Stimulated activated memory B cell treated with anti-CD40 and anti-IgM and Interleukin-4, amounts not matched to agents 10 μg/mL and 1 μg/mL and 100 μg/mL, for 72 hours (primary cell): ENCODE measurements at regions not wholly inside any gene's neighbourhood (a gene's known extent, or its start where the extent isn't known, plus 50 kb on each side); places are given as distances from the start of the nearest gene placed in this dataset.
"Not testable (repeated sequence)": the region's sequence is repeated elsewhere in the genome, so short reads cannot be mapped to it uniquely, and the experiment has no call there.

Experiments used
- ATAC-seq: fragments of 150-1000 bp; cut with Tn5 transposase; 2 replicates; pipeline ENCODE4 v1.10.0; 2021
- H3K27ac Mint-ChIP-seq: one replicate; pipeline ENCODE4 v1.8.0; 2022; ENCODE audit warnings: mild to moderate bottlenecking, mixed read lengths
- H3K27me3 Mint-ChIP-seq: one replicate; pipeline ENCODE4 v1.8.0; 2022; ENCODE audit warnings: mixed read lengths
- H3K36me3 Mint-ChIP-seq: one replicate; pipeline ENCODE4 v1.8.0; 2022; ENCODE audit warnings: mixed read lengths
- H3K4me1 Mint-ChIP-seq: one replicate; pipeline ENCODE4 v1.8.0; 2022; ENCODE audit warnings: mixed read lengths
- H3K4me3 Mint-ChIP-seq: one replicate; pipeline ENCODE4 v1.8.0; 2022; ENCODE audit warnings: mild to moderate bottlenecking, moderate library complexity, mixed read lengths
- H3K9me3 Mint-ChIP-seq: one replicate; pipeline ENCODE4 v1.8.0; 2022; ENCODE audit warnings: mixed read lengths

DNA sequence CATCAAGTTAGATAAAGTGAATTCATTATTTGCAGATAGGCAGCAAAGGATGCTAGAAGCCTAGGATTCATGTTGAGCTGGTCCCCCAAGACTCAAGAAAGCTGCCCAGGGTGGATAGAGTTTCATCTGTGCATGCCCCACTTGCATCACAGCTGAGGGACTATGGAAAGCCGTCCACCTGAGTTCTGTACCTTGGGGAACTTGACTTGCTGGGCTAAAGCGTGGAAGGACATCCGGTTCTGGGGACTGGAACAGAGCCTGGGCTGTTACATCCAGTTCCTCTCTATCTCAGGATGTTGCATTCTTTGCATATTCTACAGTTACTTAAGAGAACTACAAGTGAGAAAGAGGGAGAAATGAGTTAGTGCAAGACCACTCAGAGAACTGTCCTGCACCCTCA lies 458.4 kb downstream of the SHISA9 start:
- peaks cover 9% of the 10 kb centered on the region for H3K9me3 Mint-ChIP-seq
- no peak overlapping the region for H3K4me3 Mint-ChIP-seq
- ATAC-seq: no peak
- no peaks in the 10 kb centered on the region for H3K4me1 Mint-ChIP-seq
- H3K27me3 Mint-ChIP-seq: no peaks in the 10 kb centered on the region
- no peak overlapping the region for H3K27ac Mint-ChIP-seq
- H3K36me3 Mint-ChIP-seq: no peaks in the 10 kb centered on the region

DNA sequence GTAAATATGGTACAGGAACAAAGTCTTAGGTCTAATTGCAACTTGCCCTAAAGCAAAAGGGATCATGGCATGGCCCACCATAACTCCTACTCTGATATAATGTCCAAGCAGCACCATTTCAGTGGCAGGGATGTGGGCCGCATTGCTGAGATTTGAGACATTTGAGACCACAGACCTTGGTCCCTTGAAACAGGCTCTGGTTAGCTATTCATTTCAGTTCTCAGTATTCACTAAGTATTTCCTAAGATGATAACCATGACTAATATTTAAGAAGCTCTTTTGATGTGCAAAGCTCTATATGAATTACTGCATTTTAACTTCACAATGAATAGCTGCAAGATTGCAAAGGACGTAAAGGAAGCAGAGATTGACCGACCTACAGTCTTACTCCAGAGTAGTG lies 471.0 kb downstream of the SHISA9 start:
- H3K4me1 Mint-ChIP-seq: no peaks in the 10 kb centered on the region
- no peaks in the 10 kb centered on the region for H3K27me3 Mint-ChIP-seq
- peaks cover 6% of the 10 kb centered on the region for H3K9me3 Mint-ChIP-seq
- no peak overlapping the region for H3K4me3 Mint-ChIP-seq
- ATAC-seq: no peak
- no peaks in the 10 kb centered on the region for H3K36me3 Mint-ChIP-seq
- H3K27ac Mint-ChIP-seq: no peak overlapping the region

DNA sequence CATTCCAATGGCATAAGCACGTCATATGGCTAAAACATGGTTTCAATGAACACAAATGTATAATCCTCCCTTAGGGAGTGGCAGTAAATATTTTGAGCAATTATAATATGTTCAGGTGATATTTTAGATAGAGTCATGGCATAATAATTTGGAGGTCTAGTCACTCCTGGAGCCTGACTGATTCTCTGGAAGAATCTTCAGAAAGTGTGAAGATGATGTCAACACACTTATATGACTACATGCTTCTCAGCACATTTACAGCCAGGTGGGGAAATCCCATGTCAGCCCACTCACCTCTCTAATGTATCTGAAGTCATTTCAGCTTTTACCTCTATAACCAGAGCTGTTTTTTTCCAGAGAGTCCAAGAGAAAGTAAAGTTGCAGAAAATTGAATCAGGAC lies 474.8 kb downstream of the SHISA9 start:
- no peak for ATAC-seq

DNA sequence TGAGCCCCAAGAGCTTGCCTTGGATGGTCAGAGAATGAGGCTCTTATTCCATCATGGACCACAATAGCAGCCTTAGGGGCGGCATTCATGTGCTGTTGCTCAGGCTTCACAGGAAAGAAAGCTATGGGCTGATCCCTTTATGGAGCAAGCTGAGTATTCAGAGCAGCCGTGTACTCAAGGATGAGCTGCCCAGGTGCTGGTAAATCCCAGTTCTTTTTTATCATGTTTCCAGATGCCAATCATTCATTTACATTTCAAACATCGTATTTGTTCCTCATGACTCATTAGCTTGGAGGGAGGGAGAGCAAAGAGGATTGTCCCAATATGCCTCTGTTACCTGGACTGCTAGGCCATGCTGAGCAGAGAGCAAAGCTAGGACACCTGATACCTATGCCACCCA lies 475.7 kb downstream of the SHISA9 start:
- no peak for ATAC-seq
- Mint-ChIP-seq H3K36me3 (no peaks in the 10 kb centered on the region), H3K9me3 (peaks cover 10% of the 10 kb centered on the region), H3K4me3 (no peak overlapping the region), H3K27me3 (no peaks in the 10 kb centered on the region), H3K27ac (no peak overlapping the region), H3K4me1 (no peaks in the 10 kb centered on the region)

More for the DNA sequence above, 474.8 kb downstream of the SHISA9 start:
- H3K27ac Mint-ChIP-seq: no peak overlapping the region
- H3K4me1 Mint-ChIP-seq: no peaks in the 10 kb centered on the region
- no peak overlapping the region for H3K4me3 Mint-ChIP-seq
- H3K27me3 Mint-ChIP-seq: no peaks in the 10 kb centered on the region
- peaks cover 10% of the 10 kb centered on the region for H3K9me3 Mint-ChIP-seq
- no peaks in the 10 kb centered on the region for H3K36me3 Mint-ChIP-seq

DNA sequence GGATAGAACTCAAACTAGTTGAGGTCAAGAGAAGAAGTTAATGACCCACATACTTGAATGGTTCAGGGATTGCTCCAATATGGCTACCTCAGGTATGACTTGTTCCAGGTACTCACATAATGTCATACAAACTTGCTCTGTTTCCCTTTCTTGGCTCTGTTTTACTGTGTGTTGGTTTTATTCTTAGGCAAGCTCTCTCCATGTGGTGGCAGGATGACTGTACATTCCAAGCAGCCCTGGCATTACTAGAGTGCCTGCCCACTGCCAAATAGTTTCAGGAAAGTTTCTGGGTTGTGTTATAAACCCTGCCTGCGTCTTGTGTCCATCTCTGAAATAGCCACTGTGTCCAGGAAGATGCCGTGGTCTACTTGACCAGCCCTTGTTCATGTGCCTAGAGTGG lies 476.8 kb downstream of the SHISA9 start:
- Mint-ChIP-seq H3K4me1 (no peaks in the 10 kb centered on the region), H3K9me3 (peaks cover 13% of the 10 kb centered on the region), H3K27ac (no peak overlapping the region), H3K4me3 (no peak overlapping the region), H3K36me3 (no peaks in the 10 kb centered on the region), H3K27me3 (no peaks in the 10 kb centered on the region)
- no peak for ATAC-seq

DNA sequence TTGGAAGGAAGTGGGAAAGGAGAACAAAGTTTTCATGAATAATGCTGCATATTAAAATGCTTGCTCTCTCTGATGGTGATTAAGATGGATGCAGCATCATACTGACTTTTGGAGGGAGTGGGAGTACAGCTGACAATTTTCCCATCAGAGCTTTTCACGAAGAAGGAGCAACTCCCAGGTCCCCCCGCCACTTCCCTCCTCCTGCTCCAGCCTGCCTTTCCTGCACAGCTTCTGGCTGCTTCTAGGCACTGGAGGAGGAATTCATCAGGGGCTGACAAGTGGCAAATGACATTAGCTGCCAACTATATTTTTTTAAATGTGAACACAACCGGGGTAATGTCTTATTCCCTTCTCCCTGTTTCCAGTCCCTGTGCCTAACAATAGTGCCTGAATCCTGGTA lies 477.9 kb downstream of the SHISA9 start:
- no peaks in the 10 kb centered on the region for H3K36me3 Mint-ChIP-seq
- no peak overlapping the region for H3K4me3 Mint-ChIP-seq
- no peak overlapping the region for H3K27ac Mint-ChIP-seq
- ATAC-seq: no peak
- no peaks in the 10 kb centered on the region for H3K27me3 Mint-ChIP-seq
- H3K9me3 Mint-ChIP-seq: peaks cover 17% of the 10 kb centered on the region
- H3K4me1 Mint-ChIP-seq: no peaks in the 10 kb centered on the region

DNA sequence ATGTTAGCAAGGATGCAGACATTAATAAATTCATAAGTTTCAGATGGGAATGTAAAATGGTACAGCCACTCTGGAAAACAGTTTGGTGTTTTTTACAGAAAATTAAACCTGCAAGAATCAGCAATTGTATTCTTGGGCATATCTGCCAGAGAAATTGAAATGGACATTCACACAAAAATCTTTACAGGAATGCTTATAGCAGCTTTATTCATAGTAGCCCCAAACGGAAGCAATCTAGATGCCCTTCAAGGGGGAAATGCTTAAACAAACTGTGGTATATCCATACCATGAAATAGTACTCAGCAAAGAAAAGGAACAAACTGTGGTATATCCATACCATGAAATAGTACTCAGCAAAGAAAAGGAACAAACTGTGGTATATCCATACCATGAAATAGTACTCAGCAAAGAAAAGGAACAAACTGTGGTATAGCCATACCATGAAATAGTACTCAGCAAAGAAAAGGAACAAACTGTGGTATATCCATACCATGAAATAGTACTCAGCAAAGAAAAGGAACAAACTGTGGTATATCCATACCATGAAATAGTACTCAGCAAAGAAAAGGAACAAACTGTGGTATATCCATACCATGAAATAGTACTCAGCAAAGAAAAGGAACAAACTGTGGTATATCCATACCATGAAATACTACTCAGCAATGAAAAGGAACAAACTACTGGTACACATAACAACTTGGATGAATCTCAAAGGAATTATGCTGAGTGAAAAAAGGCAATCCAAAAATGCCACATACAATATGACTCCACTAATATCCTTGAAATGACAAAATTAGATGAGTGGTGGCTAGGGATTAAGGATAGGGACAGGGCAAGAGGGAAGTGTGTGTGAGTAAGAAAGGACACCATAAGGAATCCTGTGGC lies 484.0 kb downstream of the SHISA9 start:
- H3K27ac Mint-ChIP-seq, H3K4me3 Mint-ChIP-seq, H3K4me1 Mint-ChIP-seq, H3K36me3 Mint-ChIP-seq, ATAC-seq, H3K27me3 Mint-ChIP-seq: not testable (repeated sequence)
- peaks cover 22% of the 10 kb centered on the region for H3K9me3 Mint-ChIP-seq

DNA sequence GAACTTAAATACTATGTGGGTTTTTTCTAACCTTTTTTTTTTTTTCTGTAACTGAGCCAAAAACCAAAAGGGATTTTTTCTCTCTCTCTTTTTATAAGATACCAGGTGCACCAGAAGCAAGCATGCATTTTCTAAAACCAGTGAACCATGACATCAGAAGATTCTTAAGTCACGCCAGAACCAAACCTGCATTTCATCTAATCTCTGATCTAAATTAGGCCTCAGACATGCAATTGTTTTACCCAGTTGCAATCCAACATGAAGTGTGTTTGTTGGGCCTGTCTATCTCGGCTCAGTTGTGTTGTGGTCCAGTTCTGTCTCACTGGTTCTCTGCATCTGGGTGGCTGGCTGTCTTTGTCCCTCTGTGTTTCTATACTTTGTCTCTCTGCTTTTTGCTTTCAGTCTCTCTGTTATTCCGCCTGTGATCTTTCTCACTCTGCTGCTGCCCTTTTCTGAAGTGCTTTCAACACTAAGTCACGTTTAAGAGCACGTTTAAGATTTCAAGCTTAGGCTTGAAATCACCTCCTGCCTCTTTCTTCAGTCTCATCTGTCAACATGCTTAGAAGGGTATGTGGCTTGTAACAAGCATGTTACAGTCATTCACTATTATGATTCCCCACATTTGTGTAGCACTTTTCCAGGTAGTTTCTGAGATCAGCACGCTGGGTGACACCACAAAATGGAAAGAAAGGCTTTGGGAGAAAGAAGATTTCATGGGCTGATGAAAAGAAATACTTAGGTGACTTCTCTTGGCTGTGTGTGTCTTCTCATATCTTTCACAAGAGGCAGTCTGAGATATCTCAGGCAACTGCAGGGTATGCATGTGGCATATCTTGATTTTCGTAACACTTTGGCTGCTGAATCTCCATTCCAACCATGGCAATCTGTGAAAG lies 488.9 kb downstream of the SHISA9 start:
- Mint-ChIP-seq H3K9me3 (peaks cover 7% of the 10 kb centered on the region), H3K27me3 (no peaks in the 10 kb centered on the region), H3K27ac (peak overlapping the region; percentile 40), H3K36me3 (no peaks in the 10 kb centered on the region), H3K4me3 (no peak overlapping the region), H3K4me1 (peaks cover 6% of the 10 kb centered on the region)
- peak; percentile 63 for ATAC-seq

DNA sequence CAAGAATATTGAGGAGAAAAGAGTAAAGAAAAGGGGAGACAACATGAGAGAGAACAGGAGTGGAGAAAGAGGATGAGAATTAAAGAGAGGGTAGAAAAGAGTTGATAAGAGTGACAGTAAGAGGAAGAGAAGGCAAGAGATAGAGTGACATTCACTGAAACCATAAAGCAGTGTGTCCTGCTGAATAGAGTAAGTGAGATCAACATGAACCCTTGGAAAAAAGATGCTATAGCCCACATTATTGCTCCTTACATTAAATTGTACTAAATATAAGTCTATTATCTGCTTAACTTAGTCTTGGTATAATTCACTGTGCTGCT lies 489.5 kb downstream of the SHISA9 start:
- H3K27me3 Mint-ChIP-seq: no peaks in the 10 kb centered on the region
- H3K9me3 Mint-ChIP-seq: peaks cover 4% of the 10 kb centered on the region
- peaks cover 6% of the 10 kb centered on the region for H3K4me1 Mint-ChIP-seq
- no peaks in the 10 kb centered on the region for H3K36me3 Mint-ChIP-seq
- no peak for ATAC-seq
- H3K27ac Mint-ChIP-seq: peak overlapping the region; percentile 40
- H3K4me3 Mint-ChIP-seq: no peak overlapping the region

DNA sequence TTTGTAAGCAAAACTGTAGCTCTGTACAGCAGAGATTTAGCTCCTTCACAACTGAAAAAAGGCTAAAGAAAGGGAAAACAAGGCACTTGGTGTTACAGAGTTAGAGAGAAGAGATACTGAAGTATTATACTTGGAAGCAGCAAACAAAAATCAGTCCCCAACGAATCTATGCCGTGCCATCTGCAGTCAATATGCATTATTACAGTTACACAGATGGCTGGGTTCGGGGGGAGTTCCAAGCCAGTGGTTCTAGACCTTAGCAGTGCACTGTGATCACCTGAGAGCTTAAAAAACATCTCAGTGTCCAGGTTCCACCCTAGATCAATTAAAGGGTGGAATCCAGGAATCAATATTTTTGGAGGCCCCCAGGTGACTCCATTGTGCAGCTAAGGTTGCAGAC lies 489.9 kb downstream of the SHISA9 start:
- no peaks in the 10 kb centered on the region for H3K27me3 Mint-ChIP-seq
- peaks cover 3% of the 10 kb centered on the region for H3K9me3 Mint-ChIP-seq
- H3K27ac Mint-ChIP-seq: peak overlapping the region; percentile 40
- ATAC-seq: no peak
- H3K4me1 Mint-ChIP-seq: peaks cover 6% of the 10 kb centered on the region
- no peak overlapping the region for H3K4me3 Mint-ChIP-seq
- H3K36me3 Mint-ChIP-seq: no peaks in the 10 kb centered on the region

DNA sequence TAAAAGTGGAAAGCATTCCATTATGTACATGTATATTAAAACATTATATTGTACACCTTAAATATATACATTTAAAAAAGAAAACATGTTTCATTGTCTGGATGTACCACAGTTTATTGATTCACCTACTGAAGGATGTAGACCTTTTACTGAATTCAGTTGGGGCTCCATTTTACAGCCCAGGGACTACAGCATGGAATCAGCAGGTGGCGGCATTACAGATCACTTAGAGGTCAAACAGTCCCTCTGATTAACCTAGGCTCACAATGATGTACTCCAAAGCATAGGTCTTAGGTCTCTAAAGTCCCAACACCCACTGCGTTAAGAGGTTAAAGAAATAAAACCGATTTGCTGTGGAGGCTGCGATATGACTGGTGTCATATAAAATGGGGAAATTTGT lies 490.9 kb downstream of the SHISA9 start:
- no peaks in the 10 kb centered on the region for H3K27me3 Mint-ChIP-seq
- no peak overlapping the region for H3K4me3 Mint-ChIP-seq
- H3K9me3 Mint-ChIP-seq: peaks cover 3% of the 10 kb centered on the region
- ATAC-seq: no peak
- H3K36me3 Mint-ChIP-seq: no peaks in the 10 kb centered on the region
- H3K27ac Mint-ChIP-seq: no peak overlapping the region
- peaks cover 6% of the 10 kb centered on the region for H3K4me1 Mint-ChIP-seq

DNA sequence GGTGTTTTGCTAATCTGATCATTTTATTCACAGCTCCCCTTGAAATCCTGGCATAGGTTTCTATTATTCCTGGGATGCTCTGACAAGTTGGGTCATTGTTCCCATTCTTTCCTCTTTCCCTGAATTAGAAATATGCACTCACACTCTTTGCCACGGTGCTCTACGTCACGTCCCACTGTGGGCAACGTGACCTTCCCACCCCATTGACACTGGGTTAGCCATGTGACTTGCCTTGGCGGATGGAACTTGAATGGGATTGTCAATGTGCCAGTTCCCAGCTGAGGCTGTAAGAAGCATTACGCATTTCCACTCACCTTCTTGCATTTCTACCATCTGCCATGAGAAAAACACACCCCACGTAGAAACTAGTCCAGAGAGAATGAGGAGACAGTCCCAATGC lies 492.4 kb downstream of the SHISA9 start:
- Mint-ChIP-seq H3K9me3 (peaks cover 3% of the 10 kb centered on the region), H3K27me3 (no peaks in the 10 kb centered on the region), H3K4me1 (peaks cover 6% of the 10 kb centered on the region), H3K4me3 (no peak overlapping the region), H3K27ac (no peak overlapping the region), H3K36me3 (no peaks in the 10 kb centered on the region)
- no peak for ATAC-seq

DNA sequence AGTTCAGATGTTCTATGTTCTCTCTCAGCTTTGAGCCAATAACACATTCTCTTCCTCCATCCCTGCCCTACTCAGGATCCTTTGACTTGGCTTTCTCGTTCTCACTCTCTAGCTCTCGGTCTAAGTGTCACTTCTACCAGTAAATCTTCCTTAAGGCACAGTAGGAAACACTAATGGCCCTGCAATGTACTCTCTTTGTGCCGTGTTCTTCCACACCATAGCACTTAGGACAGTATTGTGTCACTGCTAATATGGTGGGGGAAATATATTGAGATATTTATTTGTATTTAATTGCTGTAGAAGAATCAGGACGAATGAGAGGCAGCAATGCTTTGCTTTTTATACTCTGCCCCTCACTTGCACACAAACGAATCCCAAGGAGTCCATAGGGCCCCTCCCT lies 493.1 kb downstream of the SHISA9 start:
- Mint-ChIP-seq H3K27me3 (no peaks in the 10 kb centered on the region), H3K9me3 (peaks cover 3% of the 10 kb centered on the region), H3K27ac (no peak overlapping the region), H3K36me3 (no peaks in the 10 kb centered on the region), H3K4me1 (peaks cover 6% of the 10 kb centered on the region), H3K4me3 (no peak overlapping the region)
- no peak for ATAC-seq

DNA sequence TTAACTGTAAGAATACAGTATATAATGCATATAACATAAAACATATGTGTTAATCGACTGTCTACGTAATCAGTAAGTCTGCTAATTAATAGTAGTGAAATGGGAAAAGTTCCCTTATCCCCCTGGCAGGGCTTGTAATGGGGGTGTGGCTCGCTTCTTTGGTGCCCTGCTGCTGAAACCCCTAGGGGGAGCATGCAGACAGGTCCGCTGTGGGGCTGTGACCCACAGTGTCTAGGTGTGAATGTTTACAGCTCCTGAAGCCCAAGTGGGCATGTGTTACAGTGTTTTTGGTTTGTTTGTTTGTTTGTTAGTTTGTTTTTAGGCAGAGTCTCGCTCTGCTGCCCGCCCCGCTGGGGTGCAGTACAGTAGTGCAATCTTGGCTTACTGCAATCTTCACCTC lies 495.7 kb downstream of the SHISA9 start:
- no peak overlapping the region for H3K27ac Mint-ChIP-seq
- no peaks in the 10 kb centered on the region for H3K36me3 Mint-ChIP-seq
- no peaks in the 10 kb centered on the region for H3K4me1 Mint-ChIP-seq
- H3K9me3 Mint-ChIP-seq: peaks cover 3% of the 10 kb centered on the region
- H3K27me3 Mint-ChIP-seq: no peaks in the 10 kb centered on the region
- no peak for ATAC-seq
- H3K4me3 Mint-ChIP-seq: no peak overlapping the region

DNA sequence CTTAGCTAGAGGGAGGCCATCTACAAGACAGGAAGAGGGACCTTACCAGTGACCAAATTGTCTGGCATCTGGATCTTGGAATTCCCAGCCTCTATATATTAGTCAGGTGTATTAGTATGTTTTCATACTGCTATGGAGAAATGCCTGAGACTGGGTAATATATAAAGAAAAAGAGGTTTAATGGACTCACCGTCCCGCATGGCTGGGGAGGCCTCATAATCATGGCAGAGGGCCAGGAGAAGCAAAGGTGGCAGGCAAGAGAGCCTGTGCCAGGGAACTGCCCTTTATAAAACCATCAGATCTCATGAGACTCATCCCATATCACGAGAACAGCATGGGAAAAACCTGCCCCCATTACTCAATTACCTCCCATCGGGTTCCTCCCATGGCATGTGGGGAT lies 500.2 kb downstream of the SHISA9 start:
- H3K9me3 Mint-ChIP-seq: peaks cover 8% of the 10 kb centered on the region
- H3K4me1 Mint-ChIP-seq: no peaks in the 10 kb centered on the region
- no peak overlapping the region for H3K27ac Mint-ChIP-seq
- no peak overlapping the region for H3K4me3 Mint-ChIP-seq
- ATAC-seq: no peak
- H3K36me3 Mint-ChIP-seq: no peaks in the 10 kb centered on the region
- H3K27me3 Mint-ChIP-seq: no peaks in the 10 kb centered on the region

DNA sequence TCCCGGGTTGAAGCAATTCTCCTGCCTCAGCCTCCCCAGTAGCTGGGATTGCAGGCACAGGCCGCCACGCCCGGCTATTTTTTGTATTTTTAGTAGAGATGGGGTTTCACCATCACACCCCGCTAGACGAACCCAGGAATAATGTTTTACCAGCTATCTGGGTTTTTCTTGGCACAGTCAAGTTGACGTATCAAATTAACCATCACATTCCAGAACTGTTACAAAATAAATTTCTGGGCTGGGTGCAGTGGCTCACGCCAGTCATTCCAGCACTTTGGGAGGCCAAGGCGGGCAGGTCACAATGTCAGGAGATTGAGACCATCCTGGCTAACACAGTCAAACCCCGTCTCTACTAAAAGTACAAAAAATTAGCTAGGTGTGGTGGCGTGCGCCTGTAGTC lies 501.2 kb downstream of the SHISA9 start:
- H3K27me3 Mint-ChIP-seq: no peaks in the 10 kb centered on the region

More for the DNA sequence above, 501.2 kb downstream of the SHISA9 start:
- no peaks in the 10 kb centered on the region for H3K36me3 Mint-ChIP-seq
- no peak for ATAC-seq
- H3K27ac Mint-ChIP-seq: no peak overlapping the region
- H3K4me1 Mint-ChIP-seq: no peaks in the 10 kb centered on the region
- H3K9me3 Mint-ChIP-seq: peaks cover 8% of the 10 kb centered on the region
- no peak overlapping the region for H3K4me3 Mint-ChIP-seq
